ENCODE measurements at regions not wholly inside any gene's neighbourhood (a gene's known extent, or its start where the extent isn't known, plus 50 kb on each side); places are given as distances from the start of the nearest gene placed in this dataset.

GRCh38 chr5:175133185-175133584 is 310.8 kb downstream of the DRD1 start:
- H3K4me1 Mint-ChIP-seq (ENCODE audit: low read depth), result no peaks in the 10 kb centered on the region
- peaks cover 2% of the 10 kb centered on the region for H3K27me3 Mint-ChIP-seq (ENCODE audit: low read depth)
- TF ChIP-seq CTCF (IDR thresholded peaks at IDR 0.05), result no peak
- no peak overlapping the region for H3K27ac Mint-ChIP-seq (ENCODE audit: unreplicated experiment)
- DNase-seq (ENCODE audit: low spot score), result no peak
- H3K4me3 Mint-ChIP-seq (ENCODE audit: unreplicated experiment), result no peak overlapping the region
- no peaks in the 10 kb centered on the region for H3K36me3 Mint-ChIP-seq (ENCODE audit: low read depth)
- H3K9me3 Mint-ChIP-seq (ENCODE audit: low read depth), result peaks cover 12% of the 10 kb centered on the region

GRCh38 chr5:175131432-175131831 is 312.6 kb downstream of the DRD1 start:
- H3K4me3 Mint-ChIP-seq (ENCODE audit: unreplicated experiment), result no peak overlapping the region
- no peaks in the 10 kb centered on the region for H3K36me3 Mint-ChIP-seq (ENCODE audit: low read depth)
- H3K9me3 Mint-ChIP-seq (ENCODE audit: low read depth), result peaks cover 19% of the 10 kb centered on the region

GRCh38 chr5:175129619-175130018 is 314.4 kb downstream of the DRD1 start:
- Mint-ChIP-seq H3K9me3 (ENCODE audit: low read depth) (peaks cover 12% of the 10 kb centered on the region), H3K36me3 (ENCODE audit: low read depth) (no peaks in the 10 kb centered on the region), H3K4me3 (ENCODE audit: unreplicated experiment) (no peak overlapping the region), H3K27ac (ENCODE audit: unreplicated experiment) (no peak overlapping the region), H3K27me3 (ENCODE audit: low read depth) (peaks cover 2% of the 10 kb centered on the region), H3K4me1 (ENCODE audit: low read depth) (no peaks in the 10 kb centered on the region)
- DNase-seq (ENCODE audit: low spot score), result no peak
- no peak for TF ChIP-seq CTCF (IDR thresholded peaks at IDR 0.05)

More at GRCh38 chr5:175131432-175131831, 312.6 kb downstream of the DRD1 start:
- no peak for TF ChIP-seq CTCF (IDR thresholded peaks at IDR 0.05)
- DNase-seq (ENCODE audit: low spot score), result no peak
- no peaks in the 10 kb centered on the region for H3K4me1 Mint-ChIP-seq (ENCODE audit: low read depth)
- peaks cover 2% of the 10 kb centered on the region for H3K27me3 Mint-ChIP-seq (ENCODE audit: low read depth)
- no peak overlapping the region for H3K27ac Mint-ChIP-seq (ENCODE audit: unreplicated experiment)

GRCh38 chr5:175129121-175129520 is 314.9 kb downstream of the DRD1 start:
- H3K27me3 Mint-ChIP-seq (ENCODE audit: low read depth), result peaks cover 2% of the 10 kb centered on the region
- H3K4me3 Mint-ChIP-seq (ENCODE audit: unreplicated experiment), result no peak overlapping the region
- H3K36me3 Mint-ChIP-seq (ENCODE audit: low read depth), result no peaks in the 10 kb centered on the region
- TF ChIP-seq CTCF (IDR thresholded peaks at IDR 0.05), result no peak
- H3K4me1 Mint-ChIP-seq (ENCODE audit: low read depth), result no peaks in the 10 kb centered on the region
- H3K9me3 Mint-ChIP-seq (ENCODE audit: low read depth), result peaks cover 12% of the 10 kb centered on the region
- H3K27ac Mint-ChIP-seq (ENCODE audit: unreplicated experiment), result no peak overlapping the region
- no peak for DNase-seq (ENCODE audit: low spot score)

- no peaks in the 10 kb centered on the region for H3K27me3 Mint-ChIP-seq (ENCODE audit: low read depth)
- no peak overlapping the region for H3K4me3 Mint-ChIP-seq (ENCODE audit: unreplicated experiment)
- no peak for TF ChIP-seq CTCF (IDR thresholded peaks at IDR 0.05)
- H3K9me3 Mint-ChIP-seq (ENCODE audit: low read depth), result peaks cover 8% of the 10 kb centered on the region
- no peaks in the 10 kb centered on the region for H3K4me1 Mint-ChIP-seq (ENCODE audit: low read depth)
- no peak for DNase-seq (ENCODE audit: low spot score)
- no peaks in the 10 kb centered on the region for H3K36me3 Mint-ChIP-seq (ENCODE audit: low read depth)
- H3K27ac Mint-ChIP-seq (ENCODE audit: unreplicated experiment), result no peak overlapping the region
These were observed 319.2 kb downstream of the DRD1 start for GRCh38 chr5:175124821-175125220.
